K562 (cell line): ENCODE measurements at regions not wholly inside any gene's neighbourhood (a gene's known extent, or its start where the extent isn't known, plus 50 kb on each side); places are given as distances from the start of the nearest gene placed in this dataset.

Source experiments
- ATAC-seq: fragments of 200-7000 bp; cut with Tn5 transposase; 3 replicates; pipeline ENCODE4 v1.9.1; 2020; ENCODE audit warnings: moderate library complexity
- BruUV-seq: library from RNA; stranded (reverse); fragments of 400-500 nt; replicated peaks from 2 replicates; lab custom pipeline; 2021; lab: Mats Ljungman, UMichigan
- CTCF ChIA-PET: fragments of 300-600 bp; formaldehyde crosslinking; extraction: SDS; loops from one replicate; lab custom pipeline; 2021; ENCODE audit warnings: low intra/inter-chr PET ratio; lab: Yijun Ruan, JAX
- POLR2A ChIA-PET: fragments of 300-600, 350-650 bp; sonication (Branson Sonifier 250); formaldehyde crosslinking; extraction: SDS; loops from one replicate; lab custom pipeline; 2021; ENCODE audit warnings: antibody characterized with exemption, inconsistent platforms; lab: Yijun Ruan, JAX
- DNase-seq, 4 experiments: peaks; one replicate each; pipeline versions ENCODE4 v3.0.0 to v3.0.0-alpha.2; 2011 to 2018; ENCODE audit warnings: low spot score in 3 of 4, mixed read lengths in 3 of 4; ENCODE audit errors: extremely low read depth in 1 of 4
- FAIRE-seq: peaks from 2 replicates; lab custom pipeline; 2011; peaks lifted over from hg19 to GRCh38; lab: Jason Lieb, UNC
- H2AFZ ChIP-seq: 2 replicates; pipeline ENCODE4 v1.6.0; 2011; ENCODE audit warnings: low read depth, low read length, control low read depth, inconsistent platforms
- H3K27ac ChIP-seq: fragments of 200-600 bp; 3 replicates; pipeline ENCODE4 v1.8.0; 2011; ENCODE audit warnings: low read depth, mild to moderate bottlenecking, control low read depth, inconsistent platforms, low read length, moderate library complexity, mixed read lengths; ENCODE audit errors: extremely low read depth
- H3K27me3 ChIP-seq, 2 experiments: fragments of 300-600 bp in 1 of 2; 2 replicates in 1 of 2; 3 replicates in 1 of 2; pipeline versions ENCODE4 v1.6.0 to v1.8.0; 2011; ENCODE audit warnings: inconsistent platforms in 2 of 2, low read length in 2 of 2, mild to moderate bottlenecking in 1 of 2, mixed read lengths in 1 of 2, moderate library complexity in 1 of 2; ENCODE audit not compliant: control insufficient read depth in 2 of 2, insufficient read depth in 2 of 2
- H3K36me3 ChIP-seq: fragments of 300-600 bp; 3 replicates; pipeline ENCODE4 v1.8.0; 2011; ENCODE audit warnings: mild to moderate bottlenecking, low read length, inconsistent platforms; ENCODE audit not compliant: control insufficient read depth, insufficient read depth
- H3K4me1 ChIP-seq, 2 experiments: fragments of 200-600 bp in 1 of 2; replicated peaks in 1 of 2; 2 replicates in 1 of 2; 3 replicates in 1 of 2; pipeline versions ENCODE4 v1.5.1 to v1.8.0; 2011; ENCODE audit warnings: inconsistent platforms in 2 of 2, low read length in 2 of 2, mild to moderate bottlenecking in 1 of 2, mixed read lengths in 1 of 2, moderate library complexity in 1 of 2; ENCODE audit not compliant: control insufficient read depth in 2 of 2, insufficient read depth in 2 of 2
- H3K4me2 ChIP-seq: 2 replicates; pipeline ENCODE4 v1.6.1; 2011; ENCODE audit warnings: low read length, control low read depth, inconsistent platforms, mixed read lengths; ENCODE audit not compliant: insufficient read depth
- H3K4me3 ChIP-seq: fragments of 200-600 bp; sonication (generic), shearing (Covaris generic); 2 replicates; pipeline ENCODE4 v1.5.1; 2016; ENCODE audit warnings: control low read depth, inconsistent platforms
- H3K79me2 ChIP-seq: fragments of 200-600 bp; 3 replicates; pipeline ENCODE4 v1.8.0; 2011; ENCODE audit warnings: low read length, inconsistent platforms; ENCODE audit not compliant: control insufficient read depth, insufficient read depth
- H3K9ac ChIP-seq, 2 experiments: 2 replicates each; pipeline versions ENCODE4 v1.6.0 to v1.6.1; 2011; ENCODE audit warnings: low read depth in 2 of 2, low read length in 2 of 2, control low read depth in 1 of 2, inconsistent platforms in 1 of 2, mild to moderate bottlenecking in 1 of 2, mixed read lengths in 1 of 2; ENCODE audit not compliant: insufficient read depth in 1 of 2
- H3K9me1 ChIP-seq: one replicate; pipeline ENCODE4 v1.6.0; 2011; ENCODE audit warnings: inconsistent platforms, mild to moderate bottlenecking, low read length, moderate library complexity; ENCODE audit not compliant: control insufficient read depth, insufficient read depth
- H3K9me3 ChIP-seq: replicated peaks from 2 replicates; pipeline ENCODE4 v1.5.1; 2011; ENCODE audit warnings: low read depth, low read length, inconsistent platforms; ENCODE audit not compliant: control insufficient read depth, insufficient read depth
- H4K20me1 ChIP-seq: replicated peaks from 2 replicates; pipeline ENCODE4 v1.6.1; 2011; ENCODE audit warnings: low read length, inconsistent platforms, mixed read lengths; ENCODE audit not compliant: control insufficient read depth, insufficient read depth
- ATF3 ChIP-seq, 2 experiments: fragments of 450-650 bp in 1 of 2; sonication (generic) in 1 of 2; formaldehyde crosslinking in 1 of 2; IDR thresholded peaks in 1 of 2; conservative IDR thresholded peaks in 1 of 2; 2 replicates each; pipeline versions ENCODE4 v1.6.1 to v1.8.1; 2016 to 2023; ENCODE audit warnings: mild to moderate bottlenecking in 2 of 2, moderate library complexity in 2 of 2, inconsistent platforms in 1 of 2, missing genetic modification reagents in 1 of 2
- BRD4 ChIP-seq: fragments of 200-600 bp; sonication (generic); IDR thresholded peaks from 2 replicates; pipeline ENCODE4 v1.6.1; 2017; ENCODE audit warnings: inconsistent platforms
- BRF2 ChIP-seq: IDR thresholded peaks from 3 replicates; pipeline ENCODE4 v1.6.1; 2011; ENCODE audit warnings: borderline replicate concordance, mild to moderate bottlenecking; ENCODE audit not compliant: insufficient read length, insufficient read depth
- HLTF ChIP-seq: fragments of 450-650 bp; IDR thresholded peaks from 2 replicates; pipeline ENCODE4 v1.6.1; 2016
- HOMEZ ChIP-seq: fragments of 250-450 bp; sonication (Bioruptor Pico); IDR thresholded peaks from 2 replicates; pipeline ENCODE4 v1.4.0; 2020; ENCODE audit warnings: mild to moderate bottlenecking, moderate library complexity
- KAT8 ChIP-seq: fragments of 450-650 bp; IDR thresholded peaks from 2 replicates; pipeline ENCODE4 v1.6.1; 2016; ENCODE audit warnings: low read depth, mild to moderate bottlenecking
- NEUROD1 ChIP-seq: fragments of 150-350 bp; IDR thresholded peaks from 2 replicates; pipeline ENCODE4 v1.6.1; 2014; ENCODE audit warnings: borderline replicate concordance, low read length, low read depth; ENCODE audit not compliant: partially characterized antibody
- PTRF ChIP-seq: fragments of 450-650 bp; IDR thresholded peaks from 2 replicates; pipeline ENCODE4 v1.6.1; 2016; ENCODE audit warnings: mild to moderate bottlenecking, missing genetic modification characterization, missing compliant biosample characterization
- TEAD1 ChIP-seq, 2 experiments: fragments of 450-650 bp in 1 of 2; sonication (generic) in 1 of 2; formaldehyde crosslinking; IDR thresholded peaks; 2 replicates each; pipeline versions ENCODE4 v1.4.0 to v1.8.0; 2020 to 2022; ENCODE audit warnings: mild to moderate bottlenecking in 2 of 2, missing genetic modification reagents in 1 of 2
- U2AF1 ChIP-seq: fragments of 200-400 bp; formaldehyde crosslinking; optimal IDR thresholded peaks from 2 replicates; pipeline ENCODE3; 2017; ENCODE audit warnings: mild to moderate bottlenecking, low read depth, low read length, moderate library complexity
- YBX1 ChIP-seq: fragments of 450-650 bp; IDR thresholded peaks from 2 replicates; pipeline ENCODE4 v1.7.1; 2016; ENCODE audit warnings: mild to moderate bottlenecking
- ZNF143 ChIP-seq: sonication (generic); formaldehyde crosslinking; IDR thresholded peaks from 2 replicates; pipeline ENCODE4 v1.9.0; 2022; ENCODE audit warnings: mild to moderate bottlenecking, missing genetic modification reagents
- ZNF3 ChIP-seq: fragments of 250-450 bp; sonication (Bioruptor Pico); IDR thresholded peaks from 2 replicates; pipeline ENCODE4 v1.5.0; 2021; ENCODE audit warnings: mild to moderate bottlenecking, moderate library complexity
- WGBS: fragments of 100-300 bp; shearing (Covaris generic); methylation state at CpG from one replicate; pipeline ENCODE4 v1.1.6; 2016; ENCODE audit warnings: low coverage, mixed read lengths; ENCODE audit not compliant: insufficient coverage; ENCODE audit errors: missing lambda C conversion rate; 5-methylcytosine and 5-hydroxymethylcytosine counted together
- in situ Hi-C: fragments of 300-500 bp; cut with MboI; formaldehyde crosslinking; loops from 4 replicates; pipeline ENCODE4 v1.15.0; 2018; ENCODE audit warnings: inconsistent platforms, mixed read lengths
- intact Hi-C: fragments of 100-400 bp; cut with micrococcal nuclease; formaldehyde crosslinking; loops from 2 replicates; pipeline ENCODE4 v1.14.2; 2022

- Histone ChIP-seq H2AFZ (no peak overlapping the region), H3K4me2 (no peak overlapping the region)
- intact Hi-C loops: no loop called here
Observed at GRCh38 chr4:19693936-19694570, 557.7 kb upstream of the SLIT2 start.

More at GRCh38 chr4:19693936-19694570, 557.7 kb upstream of the SLIT2 start:
- POLR2A ChIA-PET: interaction anchor here (0.6 kb wide), 1 partner anchor 133 kb away, joined by 3 read pairs; no protein-coding TSS in a partner anchor
- Histone ChIP-seq H3K9me1 (no peaks in the 10 kb centered on the region), H4K20me1 (no peaks in the 10 kb centered on the region), H3K36me3 (no peaks in the 10 kb centered on the region), H3K79me2 (no peaks in the 10 kb centered on the region), H3K9me3 (no peaks in the 10 kb centered on the region), H3K9ac (no peak overlapping the region), H3K4me3 (no peak overlapping the region), H3K4me1 (no peaks in the 10 kb centered on the region), H3K27ac (no peak overlapping the region), H3K27me3 (no peaks in the 10 kb centered on the region)
- CTCF ChIA-PET: no interaction called here
- TF ChIP-seq HOMEZ (CRISPR knock-in tag) (no peak), HLTF (no peak), NEUROD1 (no peak), ZNF143 (CRISPR knock-in tag) (no peak), PTRF (tag) (no peak), YBX1 (no peak), BRF2 (no peak), KAT8 (no peak), U2AF1 (no peak), BRD4 (no peak), ATF3 (IDR thresholded peaks at IDR 0.05) (no peak), ATF3 (CRISPR knock-in tag; conservative IDR thresholded peaks at IDR 0.05) (no peak), TEAD1 (CRISPR knock-in tag; IDR thresholded peaks at IDR 0.05) (no peak), ZNF3 (CRISPR knock-in tag) (no peak)
- no peak for FAIRE-seq
- no peak for DNase-seq
- in situ Hi-C loops: no loop called here
- no peak for ATAC-seq
- BruUV-seq: no TSS peak
- 2% methylated on average over 5 of the region's 5 CpGs for WGBS
